H1 (cell line): ENCODE measurements at regions not wholly inside any gene's neighbourhood (a gene's known extent, or its start where the extent isn't known, plus 50 kb on each side); places are given as distances from the start of the nearest gene placed in this dataset.

ENCODE experiments used
- CTCF ChIA-PET: fragments of 300-600 bp; sonication (Branson Sonifier 250); formaldehyde crosslinking; loops from one replicate; lab custom pipeline; 2021; ENCODE audit not compliant: partially characterized antibody; lab: Charles Lee
- POLR2A ChIA-PET: fragments of 300-600 bp; sonication (Branson Sonifier 250); formaldehyde crosslinking; loops from one replicate; lab custom pipeline; 2021; ENCODE audit warnings: inconsistent platforms; ENCODE audit not compliant: partially characterized antibody; lab: Charles Lee
- DNase-seq, 2 experiments: peaks; one replicate each; pipeline versions ENCODE4 v3.0.0 to v3.0.0-alpha.2; 2010 to 2022; ENCODE audit warnings: low spot score in 2 of 2, low read depth in 1 of 2, mixed read lengths in 1 of 2
- FAIRE-seq: peaks from 2 replicates; lab custom pipeline; 2011; peaks lifted over from hg19 to GRCh38; lab: Jason Lieb, UNC
- H2AFZ ChIP-seq: 2 replicates; pipeline ENCODE4 v1.8.1; 2012; ENCODE audit warnings: low read length, inconsistent platforms
- H2AK5ac ChIP-seq: 2 replicates; pipeline ENCODE4 v1.6.1; 2013; ENCODE audit warnings: low read depth, low read length
- H2BK120ac ChIP-seq: replicated peaks from 2 replicates; pipeline ENCODE3; 2013; ENCODE audit warnings: low read depth, low read length, inconsistent platforms
- H2BK12ac ChIP-seq: 2 replicates; pipeline ENCODE4 v1.6.1; 2013; ENCODE audit warnings: low read depth, low read length
- H2BK15ac ChIP-seq: 2 replicates; pipeline ENCODE4 v1.6.1; 2013; ENCODE audit warnings: low read length
- H2BK20ac ChIP-seq: 2 replicates; pipeline ENCODE4 v1.6.1; 2013; ENCODE audit warnings: low read length
- H2BK5ac ChIP-seq: 2 replicates; pipeline ENCODE4 v1.6.1; 2013; ENCODE audit warnings: low read depth, low read length
- H3K14ac ChIP-seq: 2 replicates; pipeline ENCODE4 v1.6.1; 2013; ENCODE audit warnings: inconsistent platforms; ENCODE audit not compliant: insufficient read length
- H3K18ac ChIP-seq: 2 replicates; pipeline ENCODE4 v1.6.1; 2013; ENCODE audit warnings: low read length; ENCODE audit errors: extremely low read depth
- H3K23ac ChIP-seq: 2 replicates; pipeline ENCODE4 v1.6.1; 2013; ENCODE audit warnings: inconsistent platforms; ENCODE audit not compliant: insufficient read length
- H3K23me2 ChIP-seq: 2 replicates; pipeline ENCODE4 v1.6.1; 2013; ENCODE audit warnings: low read depth, low read length
- H3K27ac ChIP-seq: 2 replicates; pipeline ENCODE4 v1.6.1; 2011; ENCODE audit warnings: low read depth, low read length, inconsistent platforms
- H3K27me3 ChIP-seq, 4 experiments: replicated peaks in 1 of 4; 1 replicate in 1 of 4; 2 replicates in 3 of 4; pipeline versions ENCODE4 v1.6.1 to v1.8.1; 2011 to 2013; ENCODE audit warnings: low read length in 3 of 4, mild to moderate bottlenecking in 3 of 4, inconsistent platforms in 2 of 4, mixed read lengths in 2 of 4, moderate library complexity in 1 of 4; ENCODE audit not compliant: control insufficient read depth in 3 of 4, insufficient read depth in 3 of 4; ENCODE audit errors: extremely low read depth in 1 of 4
- H3K36me3 ChIP-seq, 4 experiments: 2 replicates each; pipeline versions ENCODE4 v1.6.1 to v1.8.1; 2011 to 2013; ENCODE audit warnings: mild to moderate bottlenecking in 4 of 4, low read length in 3 of 4, moderate library complexity in 2 of 4, control low read depth in 1 of 4, inconsistent platforms in 1 of 4; ENCODE audit not compliant: insufficient read depth in 4 of 4, control insufficient read depth in 2 of 4
- H3K4ac ChIP-seq: replicated peaks from 2 replicates; pipeline ENCODE3; 2013; ENCODE audit warnings: low read length, low read depth, mixed read lengths, inconsistent platforms; ENCODE audit not compliant: insufficient read length
- H3K4me1 ChIP-seq, 4 experiments: replicated peaks in 1 of 4; 1 replicate in 1 of 4; 2 replicates in 3 of 4; pipeline versions ENCODE4 v1.6.1 to v1.8.1; 2011 to 2013; ENCODE audit warnings: low read length in 3 of 4, inconsistent platforms in 2 of 4, mixed read lengths in 1 of 4; ENCODE audit not compliant: insufficient read depth in 4 of 4, control insufficient read depth in 3 of 4
- H3K4me2 ChIP-seq, 2 experiments: 2 replicates each; pipeline versions ENCODE4 v1.6.1 to v1.8.1; 2011 to 2013; ENCODE audit warnings: low read depth in 2 of 2, low read length in 2 of 2, control low read depth in 1 of 2, inconsistent platforms in 1 of 2, mild to moderate bottlenecking in 1 of 2; ENCODE audit not compliant: insufficient read depth in 1 of 2
- H3K4me3 ChIP-seq, 4 experiments: fragments of 200-600, 300-600 bp in 1 of 4; sonication (generic), shearing (Covaris generic), sonication (Bioruptor Twin) in 1 of 4; 2 replicates each; pipeline versions ENCODE4 v1.5.1 to v1.8.1; 2011 to 2016; ENCODE audit warnings: low read length in 4 of 4, low read depth in 3 of 4, control low read depth in 2 of 4, inconsistent platforms in 2 of 4, mild to moderate bottlenecking in 2 of 4, mixed read lengths in 1 of 4, moderate library complexity in 1 of 4; ENCODE audit not compliant: insufficient read depth in 2 of 4; ENCODE audit errors: extremely low read depth in 1 of 4
- H3K56ac ChIP-seq: replicated peaks from 2 replicates; pipeline ENCODE3; 2013; ENCODE audit warnings: low read depth, mild to moderate bottlenecking, mixed read lengths, low read length, inconsistent platforms; ENCODE audit not compliant: insufficient read length
- H3K79me1 ChIP-seq: 2 replicates; pipeline ENCODE4 v1.6.1; 2013; ENCODE audit warnings: low read depth, low read length, control low read depth
- H3K79me2 ChIP-seq, 2 experiments: 2 replicates each; pipeline versions ENCODE4 v1.6.1 to v1.8.1; 2012 to 2013; ENCODE audit warnings: low read length in 2 of 2, mild to moderate bottlenecking in 2 of 2, inconsistent platforms in 1 of 2; ENCODE audit not compliant: insufficient read depth in 2 of 2, control insufficient read depth in 1 of 2
- H3K9ac ChIP-seq, 4 experiments: replicated peaks in 1 of 4; 1 replicate in 1 of 4; 2 replicates in 3 of 4; pipeline versions ENCODE4 v1.6.1 to v1.8.1; 2011 to 2013; ENCODE audit warnings: low read depth in 3 of 4, low read length in 3 of 4, control low read depth in 2 of 4, mild to moderate bottlenecking in 2 of 4, moderate library complexity in 2 of 4, inconsistent platforms in 1 of 4; ENCODE audit errors: extremely low read depth in 1 of 4
- H3K9me3 ChIP-seq, 2 experiments: 2 replicates each; pipeline versions ENCODE4 v1.6.1 to v1.8.1; 2012 to 2013; ENCODE audit warnings: mild to moderate bottlenecking in 2 of 2, moderate library complexity in 2 of 2, control low read depth in 1 of 2, inconsistent platforms in 1 of 2, low read depth in 1 of 2, low read length in 1 of 2, mixed read lengths in 1 of 2; ENCODE audit not compliant: insufficient read depth in 2 of 2
- H4K20me1 ChIP-seq, 2 experiments: replicated peaks in 1 of 2; 2 replicates each; pipeline versions ENCODE3 to v1.8.1; 2011 to 2013; ENCODE audit warnings: inconsistent platforms in 2 of 2, low read length in 2 of 2, mild to moderate bottlenecking in 1 of 2; ENCODE audit not compliant: insufficient read depth in 2 of 2, control insufficient read depth in 1 of 2
- H4K5ac ChIP-seq: 2 replicates; pipeline ENCODE4 v1.6.1; 2013; ENCODE audit warnings: low read length, low read depth, mixed read lengths, inconsistent platforms; ENCODE audit not compliant: insufficient read length
- H4K8ac ChIP-seq: 2 replicates; pipeline ENCODE4 v1.8.0; 2013; ENCODE audit warnings: mild to moderate bottlenecking, moderate library complexity, low read length, inconsistent platforms; ENCODE audit not compliant: insufficient read depth; ENCODE audit errors: extremely low read depth
- H4K91ac ChIP-seq: replicated peaks from 2 replicates; pipeline ENCODE3; 2013; ENCODE audit warnings: low read length, mixed read lengths, inconsistent platforms; ENCODE audit not compliant: insufficient read length
- ASH2L ChIP-seq: fragments of 200-600, 300-600 bp; sonication (generic); IDR thresholded peaks from one replicate; pipeline ENCODE4 v1.7.1; 2017; ENCODE audit warnings: low read length
- CHD1 ChIP-seq: IDR thresholded peaks from 2 replicates; pipeline ENCODE4 v1.6.1; 2012; ENCODE audit warnings: low read depth, low read length, improper control_type of control experiment
- CREB1 ChIP-seq: IDR thresholded peaks from 2 replicates; pipeline ENCODE4 v1.6.1; 2012; ENCODE audit warnings: inconsistent platforms
- GABPA ChIP-seq: IDR thresholded peaks from 2 replicates; pipeline ENCODE4 v1.6.1; 2011; ENCODE audit warnings: mild to moderate bottlenecking, low read length, moderate library complexity, borderline replicate concordance; ENCODE audit not compliant: insufficient read depth
- RFX5 ChIP-seq: IDR thresholded peaks from 2 replicates; pipeline ENCODE4 v1.6.1; 2011; ENCODE audit warnings: low read depth, low read length, improper control_type of control experiment, borderline replicate concordance
- SIRT6 ChIP-seq: IDR thresholded peaks from one replicate; pipeline ENCODE4 v1.7.1; 2012; ENCODE audit warnings: low read length, inconsistent platforms
- SP2 ChIP-seq: IDR thresholded peaks from 2 replicates; pipeline ENCODE4 v1.6.1; 2012; ENCODE audit warnings: mild to moderate bottlenecking, low read length, inconsistent platforms
- SP4 ChIP-seq: IDR thresholded peaks from 2 replicates; pipeline ENCODE4 v1.6.1; 2012; ENCODE audit warnings: low read length, inconsistent platforms
- SUZ12 ChIP-seq: fragments of 200-600 bp; sonication (generic); IDR thresholded peaks from 2 replicates; pipeline ENCODE4 v1.6.1; 2012; ENCODE audit warnings: mild to moderate bottlenecking, inconsistent platforms, low read length, moderate library complexity, mixed read lengths
- TBP ChIP-seq: IDR thresholded peaks from 2 replicates; pipeline ENCODE4 v1.6.1; 2011; ENCODE audit warnings: low read depth, low read length, improper control_type of control experiment
- TEAD4 ChIP-seq: IDR thresholded peaks from 2 replicates; pipeline ENCODE4 v1.6.1; 2012; ENCODE audit warnings: low read depth, low read length, inconsistent platforms, mixed read lengths
- USF2 ChIP-seq: IDR thresholded peaks from 2 replicates; pipeline ENCODE4 v1.6.1; 2011; ENCODE audit warnings: low read length, improper control_type of control experiment
- ZNF274 ChIP-seq: IDR thresholded peaks from 2 replicates; pipeline ENCODE4 v1.7.0; 2012; ENCODE audit warnings: low read length, borderline replicate concordance; ENCODE audit errors: extremely low read depth
- WGBS, 2 experiments: shearing (Covaris generic) in 1 of 2; methylation state at CpG; one replicate each; pipeline versions ENCODE4 v1.1.6 to v1.1.7; 2013 to 2015; ENCODE audit warnings: low lambda C conversion rate in 2 of 2, mixed read lengths in 2 of 2, inconsistent platforms in 1 of 2, low coverage in 1 of 2, missing lambda C conversion rate in 1 of 2; ENCODE audit not compliant: insufficient replicate concordance in 2 of 2, insufficient coverage in 1 of 2, insufficient read length in 1 of 2; ENCODE audit errors: extremely low coverage in 1 of 2, missing lambda C conversion rate in 1 of 2; 5-methylcytosine and 5-hydroxymethylcytosine counted together
- TF ChIP-seq, protein P1 (sequence below): IDR thresholded peaks from 2 replicates; pipeline ENCODE4 v1.6.1; 2011; ENCODE audit warnings: low read depth, mild to moderate bottlenecking, low read length; ENCODE audit not compliant: insufficient read depth

GRCh38 chr6:33905071-33905609 is 101.3 kb upstream of the MLN start:
- no peak overlapping the region for H2AFZ ChIP-seq
- no peaks in the 10 kb centered on the region for H3K79me1 ChIP-seq
- H3K9ac ChIP-seq: no peak overlapping the region
- no peaks in the 10 kb centered on the region for H3K23me2 ChIP-seq
- H3K79me2 ChIP-seq: no peaks in the 10 kb centered on the region
- ChIA-PET POLR2A (no interaction called here), CTCF (interaction anchor here (1.0 to 1.5 kb wide), 4 partner anchors 34 to 123 kb away, joined by 3 to 4 read pairs (median 4); no protein-coding TSS in a partner anchor)
- H2BK12ac ChIP-seq: no peak overlapping the region
- H3K14ac ChIP-seq: no peak overlapping the region
- H4K8ac ChIP-seq: no peak overlapping the region
- no peaks in the 10 kb centered on the region for H3K9me3 ChIP-seq
- 88% methylated on average over 8 of the region's 8 CpGs; no CpG with 5 or more reads in 1 of the 2 experiments for WGBS, 2 experiments
- H2BK15ac ChIP-seq: no peak overlapping the region
- H3K36me3 ChIP-seq: no peaks in the 10 kb centered on the region
- DNase-seq (no peak), FAIRE-seq (no peak)
- no peak overlapping the region for H2BK120ac ChIP-seq
- H3K4me2 ChIP-seq: no peak overlapping the region
- H4K20me1 ChIP-seq: no peaks in the 10 kb centered on the region
- H3K27ac ChIP-seq: no peak overlapping the region
- H4K91ac ChIP-seq: no peak overlapping the region
- H2BK5ac ChIP-seq: no peak overlapping the region
- H3K23ac ChIP-seq: no peak overlapping the region
- H4K5ac ChIP-seq: no peak overlapping the region
- no peak overlapping the region for H3K56ac ChIP-seq
- no peak overlapping the region for H2BK20ac ChIP-seq
- H3K27me3 ChIP-seq: no peaks in the 10 kb centered on the region; a peak in 3 of 7 replicates
- no peak overlapping the region for H3K4me3 ChIP-seq
- H3K4me1 ChIP-seq: peaks cover 0 to 5% (median under 1%) of the 10 kb centered on the region in 4 experiments; a peak in 2 of 7 replicates
- no peak overlapping the region for H3K18ac ChIP-seq
- no peak overlapping the region for H2AK5ac ChIP-seq
- H3K4ac ChIP-seq: no peak overlapping the region
- TF ChIP-seq SIRT6 (no peak), RFX5 (no peak), ZNF274 (no peak), ASH2L (no peak), TBP (no peak), SP2 (no peak), GABPA (no peak), USF2 (no peak), TEAD4 (no peak), SUZ12 (no peak), CREB1 (no peak), CHD1 (no peak), SP4 (no peak)
- TF ChIP-seq, protein P1, sequence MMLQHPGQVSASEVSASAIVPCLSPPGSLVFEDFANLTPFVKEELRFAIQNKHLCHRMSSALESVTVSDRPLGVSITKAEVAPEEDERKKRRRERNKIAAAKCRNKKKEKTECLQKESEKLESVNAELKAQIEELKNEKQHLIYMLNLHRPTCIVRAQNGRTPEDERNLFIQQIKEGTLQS: no peak
